ENCODE measurements at regions not wholly inside any gene's neighbourhood (a gene's known extent, or its start where the extent isn't known, plus 50 kb on each side); places are given as distances from the start of the nearest gene placed in this dataset.

DNA sequence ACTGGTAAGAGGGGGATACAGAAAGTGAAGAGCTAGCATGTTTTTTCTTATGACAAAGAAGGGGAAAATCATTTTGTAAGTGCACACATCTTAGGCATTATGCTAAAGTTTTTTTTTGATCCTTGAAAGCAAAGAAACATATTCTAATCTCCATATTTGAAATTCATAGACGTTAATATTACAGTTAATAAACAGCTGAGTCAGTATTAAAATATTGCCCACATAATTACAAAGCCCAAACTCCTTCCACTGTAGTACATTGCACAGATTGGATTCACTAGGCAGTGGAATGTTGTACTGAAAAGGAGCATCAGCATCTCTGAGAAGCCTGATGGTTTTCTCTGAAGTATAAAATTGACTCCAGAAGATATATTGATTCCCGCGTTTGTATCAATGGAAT lies 122.6 kb downstream of the ISOC1 start:
- no peak overlapping the region for H3K27ac ChIP-seq (ENCODE audit: low read depth in 1 of 2, low read length in 2 of 2)
- no peak overlapping the region for H2AFZ ChIP-seq (ENCODE audit: insufficient read depth, low read depth, low read length, poor library complexity, severe bottlenecking)
- peaks cover 0 to 5% of the 10 kb centered on the region in 2 donors for H3K9me3 ChIP-seq (replicated peaks in 1 of 2; ENCODE audit: control insufficient read depth in 1 of 2, insufficient read depth in 1 of 2, low read length in 2 of 2)
- no peak overlapping the region for H3K4me2 ChIP-seq (replicated peaks; ENCODE audit: extremely low read depth, low read length, poor library complexity, severe bottlenecking)
- Mint-ChIP-seq H3K27me3 (ENCODE audit: low read depth in 3 of 3) (no peaks in the 10 kb centered on the region), H3K36me3 (no peaks in the 10 kb centered on the region), H3K4me3 (no peak overlapping the region), H3K9me3 (peaks cover 2 to 5% (median 3%) of the 10 kb centered on the region in 7 donors), H3K4me1 (no peaks in the 10 kb centered on the region), H3K27ac (no peak overlapping the region)
- H3K79me2 ChIP-seq (ENCODE audit: insufficient read depth, low read length), result no peaks in the 10 kb centered on the region
- intact Hi-C loops (cut with micrococcal nuclease), result no loop called here
- no peak overlapping the region for H3K9ac ChIP-seq (ENCODE audit: insufficient read depth, low read length, poor library complexity, severe bottlenecking)
- no peak for DNase-seq
- no peaks in the 10 kb centered on the region for H3K4me1 ChIP-seq (ENCODE audit: control insufficient read depth in 1 of 2, insufficient read depth in 2 of 2, low read length in 2 of 2)
- WGBS (ENCODE audit: insufficient coverage), result no CpG with 5 or more reads among the region's 3 CpGs
- H3K4me3 ChIP-seq (replicated peaks in 1 of 3; ENCODE audit: low read depth in 2 of 3, low read length in 3 of 3), result no peak overlapping the region
- TF ChIP-seq, protein P1, sequence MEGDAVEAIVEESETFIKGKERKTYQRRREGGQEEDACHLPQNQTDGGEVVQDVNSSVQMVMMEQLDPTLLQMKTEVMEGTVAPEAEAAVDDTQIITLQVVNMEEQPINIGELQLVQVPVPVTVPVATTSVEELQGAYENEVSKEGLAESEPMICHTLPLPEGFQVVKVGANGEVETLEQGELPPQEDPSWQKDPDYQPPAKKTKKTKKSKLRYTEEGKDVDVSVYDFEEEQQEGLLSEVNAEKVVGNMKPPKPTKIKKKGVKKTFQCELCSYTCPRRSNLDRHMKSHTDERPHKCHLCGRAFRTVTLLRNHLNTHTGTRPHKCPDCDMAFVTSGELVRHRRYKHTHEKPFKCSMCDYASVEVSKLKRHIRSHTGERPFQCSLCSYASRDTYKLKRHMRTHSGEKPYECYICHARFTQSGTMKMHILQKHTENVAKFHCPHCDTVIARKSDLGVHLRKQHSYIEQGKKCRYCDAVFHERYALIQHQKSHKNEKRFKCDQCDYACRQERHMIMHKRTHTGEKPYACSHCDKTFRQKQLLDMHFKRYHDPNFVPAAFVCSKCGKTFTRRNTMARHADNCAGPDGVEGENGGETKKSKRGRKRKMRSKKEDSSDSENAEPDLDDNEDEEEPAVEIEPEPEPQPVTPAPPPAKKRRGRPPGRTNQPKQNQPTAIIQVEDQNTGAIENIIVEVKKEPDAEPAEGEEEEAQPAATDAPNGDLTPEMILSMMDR (IDR thresholded peaks at IDR 0.05), result no peak
- no peaks in the 10 kb centered on the region for H3K36me3 ChIP-seq (replicated peaks in 1 of 2; ENCODE audit: control insufficient read depth in 1 of 2, insufficient read depth in 2 of 2, low read length in 2 of 2)
- no peaks in the 10 kb centered on the region for H3K27me3 ChIP-seq (ENCODE audit: control insufficient read depth in 2 of 2, insufficient read depth in 2 of 2, low read length in 2 of 2)
- no peaks in the 10 kb centered on the region for H4K20me1 ChIP-seq (ENCODE audit: insufficient read depth, low read length)

DNA sequence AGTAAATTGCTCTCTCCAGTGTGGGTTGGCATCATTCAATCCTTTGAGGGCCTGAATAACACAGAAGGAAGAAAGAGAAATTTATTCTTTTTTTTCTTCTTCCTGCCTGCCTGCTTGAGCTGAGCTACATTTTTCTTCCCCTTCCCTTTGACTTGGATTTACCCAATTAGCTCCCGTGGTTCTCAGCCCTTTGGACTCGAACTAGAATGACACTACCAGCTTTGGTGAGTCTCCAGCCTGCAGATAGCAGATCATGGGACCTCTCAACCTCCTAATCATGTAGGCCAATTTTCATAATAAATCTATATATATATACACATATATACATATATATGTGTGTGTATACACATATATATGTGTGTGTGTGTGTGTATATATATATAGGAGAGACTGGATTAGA lies 128.6 kb downstream of the ISOC1 start:
- TF ChIP-seq, protein P1 (IDR thresholded peaks at IDR 0.05), result no peak
- DNase-seq, result no peak
- peaks cover 0 to 2% (median 0%) of the 10 kb centered on the region in 7 donors for H3K9me3 Mint-ChIP-seq
- no peak overlapping the region for H3K4me3 ChIP-seq (replicated peaks in 1 of 3; ENCODE audit: low read depth in 2 of 3, low read length in 3 of 3)
- H3K36me3 Mint-ChIP-seq, result no peaks in the 10 kb centered on the region
- H3K4me1 ChIP-seq (ENCODE audit: control insufficient read depth in 1 of 2, insufficient read depth in 2 of 2, low read length in 2 of 2), result no peaks in the 10 kb centered on the region
- no peak overlapping the region for H3K27ac ChIP-seq (ENCODE audit: low read depth in 1 of 2, low read length in 2 of 2)
- H3K9me3 ChIP-seq (replicated peaks in 1 of 2; ENCODE audit: control insufficient read depth in 1 of 2, insufficient read depth in 1 of 2, low read length in 2 of 2), result no peaks in the 10 kb centered on the region
- no peak overlapping the region for H3K9ac ChIP-seq (ENCODE audit: insufficient read depth, low read length, poor library complexity, severe bottlenecking)
- H3K4me1 Mint-ChIP-seq, result no peaks in the 10 kb centered on the region
- H4K20me1 ChIP-seq (ENCODE audit: insufficient read depth, low read length), result no peaks in the 10 kb centered on the region
- H3K79me2 ChIP-seq (ENCODE audit: insufficient read depth, low read length), result no peaks in the 10 kb centered on the region
- H2AFZ ChIP-seq (ENCODE audit: insufficient read depth, low read depth, low read length, poor library complexity, severe bottlenecking), result no peak overlapping the region
- no peak overlapping the region for H3K4me2 ChIP-seq (replicated peaks; ENCODE audit: extremely low read depth, low read length, poor library complexity, severe bottlenecking)
- no peak overlapping the region for H3K4me3 Mint-ChIP-seq
- WGBS (ENCODE audit: insufficient coverage), result 27% methylated on average over 2 of the region's 2 CpGs
- H3K27ac Mint-ChIP-seq, result no peak overlapping the region
- no peaks in the 10 kb centered on the region for H3K36me3 ChIP-seq (replicated peaks in 1 of 2; ENCODE audit: control insufficient read depth in 1 of 2, insufficient read depth in 2 of 2, low read length in 2 of 2)
- H3K27me3 Mint-ChIP-seq (ENCODE audit: low read depth in 3 of 3), result no peaks in the 10 kb centered on the region
- intact Hi-C loops (cut with micrococcal nuclease), result no loop called here
- no peaks in the 10 kb centered on the region for H3K27me3 ChIP-seq (ENCODE audit: control insufficient read depth in 2 of 2, insufficient read depth in 2 of 2, low read length in 2 of 2)
